Coronary artery (tissue), 2 donors: ENCODE measurements at regions not wholly inside any gene's neighbourhood (a gene's known extent, or its start where the extent isn't known, plus 50 kb on each side); places are given as distances from the start of the nearest gene placed in this dataset.

Experiments used
- DNase-seq: peaks from one replicate; pipeline ENCODE4 v3.0.0-alpha.2; 2017; ENCODE audit warnings: low spot score
- H3K27ac ChIP-seq, 2 donors: fragments of 200-600 bp; sonication (generic); one replicate each; pipeline ENCODE4 v1.5.1; 2016 to 2019
- H3K4me3 ChIP-seq: fragments of 200-600 bp; sonication (generic); 2 replicates; pipeline ENCODE4 v1.5.1; 2016; ENCODE audit warnings: mild to moderate bottlenecking, moderate library complexity
- CTCF ChIP-seq: fragments of 200-600 bp; sonication (generic); IDR thresholded peaks from one replicate; pipeline ENCODE4 v1.5.1; 2019; ENCODE audit warnings: antibody characterized with exemption

- no peak for TF ChIP-seq CTCF
- no peak for DNase-seq
- no peak overlapping the region for H3K27ac ChIP-seq
- no peak overlapping the region for H3K4me3 ChIP-seq
Observed at GRCh38 chr7:119758254-119758653, 514.7 kb upstream of the KCND2 start.

GRCh38 chr7:119761776-119762175 lies 511.2 kb upstream of the KCND2 start:
- no peak for DNase-seq
- TF ChIP-seq CTCF: no peak
- Histone ChIP-seq H3K27ac (no peak overlapping the region), H3K4me3 (no peak overlapping the region)

- no peak for DNase-seq
- no peak overlapping the region for H3K4me3 ChIP-seq
- TF ChIP-seq CTCF: no peak
- no peak overlapping the region for H3K27ac ChIP-seq
Observed at GRCh38 chr7:119782286-119782685, 490.7 kb upstream of the KCND2 start.

GRCh38 chr7:119783799-119784198 lies 489.2 kb upstream of the KCND2 start:
- Histone ChIP-seq H3K27ac (no peak overlapping the region), H3K4me3 (no peak overlapping the region)
- no peak for TF ChIP-seq CTCF
- no peak for DNase-seq

- Histone ChIP-seq H3K4me3 (no peak overlapping the region), H3K27ac (no peak overlapping the region)
- DNase-seq: no peak
- no peak for TF ChIP-seq CTCF
Observed at GRCh38 chr7:119802147-119802546, 470.8 kb upstream of the KCND2 start.

- DNase-seq: no peak
- no peak for TF ChIP-seq CTCF
- H3K4me3 ChIP-seq: no peak overlapping the region
- no peak overlapping the region for H3K27ac ChIP-seq
Observed at GRCh38 chr7:119825091-119825655, 447.8 kb upstream of the KCND2 start.

GRCh38 chr7:119826547-119826946 lies 446.4 kb upstream of the KCND2 start:
- DNase-seq: no peak
- no peak overlapping the region for H3K4me3 ChIP-seq
- H3K27ac ChIP-seq: no peak overlapping the region
- TF ChIP-seq CTCF: no peak
